Superior temporal gyrus (tissue), 1 donor: ENCODE measurements at regions not wholly inside any gene's neighbourhood (a gene's known extent, or its start where the extent isn't known, plus 50 kb on each side); places are given as distances from the start of the nearest gene placed in this dataset.
"Not testable (repeated sequence)": the region's sequence is repeated elsewhere in the genome, so short reads cannot be mapped to it uniquely, and the experiment has no call there.

Experiments
- DNase-seq: peaks from one replicate; pipeline ENCODE4 v3.0.0-alpha.2; 2016; ENCODE audit errors: extremely low spot score

DNA sequence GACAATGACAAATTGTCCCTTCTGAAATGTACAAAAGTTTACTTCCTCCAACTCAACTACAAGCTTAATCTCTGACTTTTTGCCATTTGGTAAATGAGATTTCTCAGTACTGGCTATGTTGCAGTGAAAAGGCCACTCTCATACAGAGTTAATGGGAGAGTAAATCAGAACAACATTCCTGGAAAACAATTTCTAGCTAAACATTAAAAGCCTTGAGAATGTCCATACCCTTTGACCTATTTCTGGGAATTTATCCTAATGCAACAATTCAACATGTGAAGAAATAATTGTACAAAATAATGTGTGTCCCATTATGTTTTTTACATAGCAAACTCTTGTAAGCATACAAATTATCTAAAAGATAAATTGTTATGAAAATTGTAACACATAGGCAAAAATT, 56.3 kb upstream of the SPEF2 start:
- no peak for DNase-seq

DNA sequence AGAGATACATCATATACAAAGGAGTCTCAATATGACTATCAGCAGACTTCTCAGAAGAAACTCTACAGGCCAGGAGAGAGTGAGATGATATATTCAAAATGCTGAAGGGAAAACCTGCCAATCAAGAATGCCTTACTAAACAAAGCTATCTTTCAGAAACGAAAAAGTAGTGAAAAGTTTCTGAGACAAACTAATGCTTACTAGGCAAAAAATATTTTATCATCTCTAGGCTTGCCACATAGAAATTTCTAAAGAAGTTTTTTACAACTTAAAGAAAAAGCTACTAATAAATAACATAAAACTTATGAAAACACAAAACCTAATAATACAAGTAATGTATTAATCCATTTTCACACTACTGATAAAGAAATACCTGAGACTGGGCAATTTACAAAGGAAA, 59.9 kb upstream of the SPEF2 start:
- no peak for DNase-seq

DNA sequence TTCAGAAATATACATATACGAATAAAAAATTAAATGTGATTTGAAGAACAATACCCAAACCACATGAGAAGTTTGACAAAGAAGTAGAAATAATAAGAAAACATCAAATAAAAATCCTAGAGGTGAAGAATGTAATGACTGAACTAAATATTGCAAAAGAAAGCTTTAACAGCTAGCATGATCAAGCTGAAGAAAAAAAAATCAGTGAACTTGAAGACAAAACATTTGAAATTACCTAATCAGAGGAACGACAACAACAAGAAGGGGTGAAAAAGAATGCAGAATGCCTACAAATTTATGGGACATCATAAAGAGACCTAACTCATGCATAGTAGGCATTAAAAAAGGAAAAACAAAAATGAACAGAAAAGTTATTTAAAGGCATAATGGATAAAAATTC, 60.5 kb upstream of the SPEF2 start:
- no peak for DNase-seq

DNA sequence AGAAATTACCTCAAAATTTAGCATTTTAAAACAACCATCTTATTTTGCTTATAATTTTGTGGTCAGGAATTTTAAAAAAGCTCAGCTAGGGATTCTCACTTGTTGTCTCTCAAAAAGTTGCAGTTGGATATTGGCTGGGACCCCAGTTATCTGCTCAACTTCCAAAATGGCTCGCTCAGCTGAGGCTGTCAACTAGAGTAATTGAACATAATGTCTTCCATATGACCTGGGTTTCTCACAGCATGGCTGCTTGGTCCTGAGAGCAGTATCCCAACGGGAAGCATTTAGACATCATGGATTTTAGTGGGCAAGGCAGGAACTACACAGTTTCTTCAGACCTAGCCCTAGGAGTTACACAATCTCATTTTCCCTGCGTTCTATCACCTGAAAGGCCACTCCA, 63.6 kb upstream of the SPEF2 start:
- no peak for DNase-seq

DNA sequence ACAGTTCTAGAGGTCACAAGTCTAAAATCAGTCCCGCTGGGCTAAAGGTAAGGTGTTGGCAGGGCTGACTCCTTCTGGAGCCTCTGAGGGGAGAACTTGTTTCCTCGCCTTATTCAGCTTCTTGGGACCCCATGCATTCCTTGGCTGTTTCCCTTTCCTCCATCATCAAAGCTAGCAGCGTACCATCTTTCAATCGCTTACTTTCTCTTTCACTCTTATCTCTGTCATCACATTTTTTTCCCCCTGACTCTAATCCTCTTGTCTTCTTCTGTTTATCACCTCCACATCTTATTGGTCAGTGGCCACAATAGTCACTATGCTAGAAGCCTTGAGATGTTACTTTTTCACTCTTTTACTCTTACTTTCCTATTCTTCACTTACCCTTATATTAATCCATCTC, 72.5 kb upstream of the SPEF2 start:
- DNase-seq = no peak

DNA sequence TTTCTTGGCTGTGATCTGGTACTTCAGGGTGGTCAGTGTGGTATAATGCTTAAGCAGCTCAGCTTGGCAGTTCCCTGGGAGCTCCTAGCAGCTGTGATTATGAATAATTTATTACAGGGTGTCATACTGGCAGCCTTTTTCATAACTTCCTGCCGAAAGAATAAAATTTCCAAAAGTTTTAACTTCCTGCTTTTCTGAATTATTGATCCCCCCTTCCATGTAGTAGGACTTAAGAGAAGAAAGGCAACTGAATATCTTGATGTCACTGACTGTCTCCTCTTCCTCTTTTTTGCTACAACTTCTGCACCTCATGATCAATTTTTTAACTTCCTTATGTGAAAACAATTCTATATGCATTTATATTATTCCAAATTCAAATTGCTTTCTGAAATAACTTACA, 74.3 kb upstream of the SPEF2 start:
- DNase-seq = no peak

DNA sequence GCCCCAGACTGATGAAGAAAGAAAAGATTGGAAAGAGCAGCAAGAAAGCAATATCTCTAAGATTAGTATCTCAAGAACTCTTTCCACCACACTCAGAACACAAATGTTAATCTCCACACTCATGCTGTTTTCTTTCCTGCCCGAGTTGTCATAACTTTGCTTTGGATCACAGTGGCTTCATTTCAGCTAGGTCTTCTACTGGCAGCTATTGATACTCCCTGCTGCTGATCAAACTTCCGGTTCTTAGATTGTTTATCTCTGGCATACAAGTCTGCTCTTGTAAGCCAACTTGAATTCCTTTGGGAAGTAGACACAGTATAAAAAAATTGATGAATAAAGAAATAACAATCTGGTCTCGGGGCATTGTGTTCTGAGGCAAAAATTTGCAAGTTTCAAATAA, 77.7 kb upstream of the SPEF2 start:
- no peak for DNase-seq

DNA sequence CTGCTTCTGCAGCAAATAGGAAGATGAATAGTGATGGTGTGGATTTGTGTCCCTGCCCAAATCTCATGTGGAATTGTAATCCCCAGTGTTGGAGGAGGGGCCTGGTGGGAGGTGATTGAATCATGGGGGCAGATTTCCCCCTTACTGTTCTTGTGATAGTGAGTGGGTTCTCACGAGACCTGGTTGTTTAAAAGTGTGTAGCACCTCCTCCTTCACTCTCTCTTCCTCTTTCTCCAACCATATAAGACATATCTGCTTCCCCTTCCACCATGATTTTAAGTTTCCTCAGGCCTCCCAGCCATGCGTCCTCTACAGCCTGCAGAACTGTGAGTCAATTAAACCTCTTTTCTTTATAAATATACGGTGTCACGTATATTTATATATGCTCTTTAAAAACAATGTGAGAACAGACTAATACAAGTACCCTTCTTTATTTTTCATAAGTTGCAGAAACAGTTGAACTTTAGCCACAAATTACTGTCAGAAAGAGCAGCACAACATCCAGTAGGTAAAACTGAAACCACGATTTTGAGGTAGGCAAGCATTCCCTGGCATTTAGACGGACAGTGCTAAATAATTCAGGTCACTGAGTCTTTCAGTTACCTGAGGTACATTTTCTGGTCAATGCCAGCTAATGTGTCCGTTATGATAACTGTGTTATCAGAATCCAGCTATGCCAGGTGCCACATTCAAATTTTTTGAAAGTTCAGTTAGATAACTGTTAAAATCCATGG, 79.3 kb upstream of the SPEF2 start:
- DNase-seq = no peak

DNA sequence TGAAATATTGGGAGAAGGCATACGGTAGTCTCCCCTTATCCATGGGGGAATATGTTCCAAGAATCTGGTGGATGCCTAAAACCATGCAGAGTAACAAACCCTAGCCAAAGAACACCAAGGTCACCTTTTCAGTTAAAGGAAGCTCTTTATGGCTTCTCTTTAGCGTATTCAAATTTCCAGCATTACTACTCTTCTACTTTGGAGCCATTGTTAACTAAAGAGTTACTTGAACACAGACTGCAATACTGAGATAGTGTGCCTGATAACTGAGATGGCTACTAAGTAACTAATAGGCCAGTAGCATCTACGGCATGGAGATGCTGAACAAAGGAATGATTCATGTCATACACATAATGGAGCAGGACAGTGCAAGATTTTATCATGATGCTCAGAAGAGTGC, 84.5 kb upstream of the SPEF2 start:
- DNase-seq = no peak

DNA sequence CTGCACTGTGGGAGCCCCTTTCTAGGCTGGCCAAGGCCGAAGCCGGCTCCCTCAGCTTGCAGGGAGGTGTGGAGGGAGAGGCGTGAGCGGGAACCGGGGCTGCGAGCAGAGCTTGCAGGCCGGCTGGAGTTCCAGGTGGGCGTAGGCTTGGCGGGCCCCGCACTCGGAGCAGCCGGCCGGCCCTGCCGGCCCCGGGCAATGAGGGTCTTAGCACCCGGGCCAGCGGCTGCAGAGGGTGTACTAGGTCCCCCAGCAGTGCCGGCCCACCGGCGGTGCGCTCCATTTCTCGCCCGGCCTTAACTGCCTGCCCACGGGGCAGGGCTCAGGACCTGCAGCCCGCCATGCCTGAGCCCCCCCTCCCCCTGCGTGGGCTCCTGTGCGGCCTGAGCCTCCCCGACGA, 86.1 kb upstream of the SPEF2 start:
- not testable (repeated sequence) for DNase-seq

DNA sequence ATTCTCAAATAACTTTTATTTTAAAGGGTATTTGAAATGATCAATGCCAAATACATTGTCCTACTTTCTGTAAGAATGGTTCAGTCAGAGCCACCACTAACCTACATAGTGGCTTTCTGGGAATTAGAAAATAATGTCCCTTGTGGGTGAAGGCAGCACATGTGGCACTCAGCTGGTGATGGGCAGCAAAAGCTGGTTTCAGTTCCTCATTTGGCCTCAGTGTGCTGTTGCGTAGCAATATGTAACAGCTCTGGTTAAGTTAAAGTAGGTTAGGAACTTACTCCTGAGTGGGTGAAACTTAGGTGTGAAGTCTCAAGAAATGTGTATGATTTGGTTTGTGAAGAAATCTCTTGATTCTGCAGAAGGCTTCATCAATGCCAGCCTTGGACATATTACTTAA, 99.6 kb upstream of the SPEF2 start:
- DNase-seq = no peak

DNA sequence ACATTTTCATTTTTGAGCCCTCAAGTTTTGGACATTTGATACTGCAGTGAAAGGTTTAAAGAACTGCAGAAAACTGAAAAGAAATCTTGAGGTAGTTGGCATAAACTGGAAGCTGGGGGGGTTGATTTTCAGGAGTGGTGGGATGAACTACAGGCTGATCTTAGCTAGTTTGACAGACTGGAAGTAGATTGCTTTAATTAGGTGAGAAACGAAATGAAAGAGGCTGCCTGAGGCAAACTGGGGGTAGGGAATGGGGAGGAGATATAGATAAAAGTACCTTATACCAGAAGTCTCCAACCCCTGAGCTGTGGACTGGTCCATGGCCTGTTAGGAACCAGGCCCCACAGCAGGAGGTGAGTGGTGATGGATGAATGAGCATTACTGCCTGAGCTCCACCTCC, 101.4 kb upstream of the SPEF2 start:
- DNase-seq = no peak

DNA sequence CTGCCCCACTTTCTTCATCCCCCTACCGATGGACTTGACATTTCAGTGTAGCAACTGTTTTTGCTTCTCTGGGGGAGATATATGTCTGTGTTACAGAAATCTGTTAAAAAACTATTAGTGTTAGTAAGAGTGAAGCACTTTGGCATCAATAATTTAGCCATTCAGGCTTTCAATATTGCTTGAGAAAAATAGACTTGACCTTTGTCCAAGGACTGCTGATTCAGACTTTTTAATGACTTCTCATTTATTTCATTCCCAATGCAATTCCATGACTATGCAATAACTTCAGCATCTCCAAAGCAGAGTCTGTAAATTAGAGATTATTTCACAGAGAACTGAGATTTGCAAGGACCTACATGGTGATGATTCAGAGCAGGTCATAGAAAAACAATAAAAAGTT, 104.1 kb upstream of the SPEF2 start:
- DNase-seq = no peak

DNA sequence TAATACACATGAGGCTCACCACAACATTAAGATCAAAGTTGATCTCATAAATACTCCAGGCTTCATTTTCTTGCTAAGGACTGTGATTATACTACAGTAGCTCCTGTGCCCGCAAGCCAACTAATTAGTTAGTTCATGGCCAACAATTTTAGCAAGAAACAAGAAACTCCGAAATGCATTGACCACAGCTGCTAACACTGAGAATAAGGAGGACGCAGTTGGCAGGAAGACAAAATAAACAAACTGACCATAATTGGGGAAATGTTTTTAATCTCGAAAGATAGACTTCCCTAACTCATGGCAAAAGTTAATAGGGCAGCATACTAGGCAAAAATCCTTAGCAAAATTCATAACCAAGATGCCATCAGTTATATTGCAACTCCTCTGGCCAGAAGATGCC, 115.5 kb upstream of the SPEF2 start:
- DNase-seq = no peak

DNA sequence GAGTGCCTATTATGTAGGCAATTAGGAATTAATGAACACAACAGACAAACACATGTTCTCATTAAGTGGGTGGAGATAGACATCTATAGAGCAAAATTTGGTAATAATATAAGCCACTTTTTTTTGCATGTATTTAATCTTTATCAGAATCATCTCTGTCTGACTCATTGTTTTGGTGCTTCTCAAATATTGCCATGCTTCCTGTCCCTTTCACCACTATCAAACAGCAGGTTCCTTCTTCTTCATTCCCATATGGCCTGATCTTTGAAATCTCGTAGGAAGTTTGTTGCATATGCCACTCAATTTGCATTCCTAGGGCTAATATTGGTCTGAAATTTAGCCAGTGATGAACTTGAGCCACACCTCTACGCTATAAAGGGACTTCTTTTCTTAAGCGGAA, 128.9 kb upstream of the SPEF2 start:
- DNase-seq = no peak

DNA sequence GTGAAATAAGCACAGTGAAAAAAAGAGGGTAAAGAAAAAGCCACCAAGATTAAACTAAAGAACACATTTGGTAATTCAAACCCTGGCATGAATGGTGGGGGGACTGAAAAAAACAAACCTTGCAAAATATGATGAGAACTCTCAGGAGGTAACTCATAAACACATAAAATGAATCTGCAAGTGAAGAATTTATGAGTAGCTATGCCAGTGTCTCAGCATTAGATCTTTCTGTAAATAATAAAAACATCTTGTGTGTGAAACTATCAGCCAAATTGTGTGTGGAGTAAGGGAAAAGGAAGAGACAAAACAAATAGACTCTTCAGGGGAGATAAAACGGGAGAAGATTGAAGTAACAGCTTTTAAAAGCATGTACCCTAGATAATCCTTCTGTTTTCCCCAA, 129.6 kb upstream of the SPEF2 start:
- DNase-seq = no peak

DNA sequence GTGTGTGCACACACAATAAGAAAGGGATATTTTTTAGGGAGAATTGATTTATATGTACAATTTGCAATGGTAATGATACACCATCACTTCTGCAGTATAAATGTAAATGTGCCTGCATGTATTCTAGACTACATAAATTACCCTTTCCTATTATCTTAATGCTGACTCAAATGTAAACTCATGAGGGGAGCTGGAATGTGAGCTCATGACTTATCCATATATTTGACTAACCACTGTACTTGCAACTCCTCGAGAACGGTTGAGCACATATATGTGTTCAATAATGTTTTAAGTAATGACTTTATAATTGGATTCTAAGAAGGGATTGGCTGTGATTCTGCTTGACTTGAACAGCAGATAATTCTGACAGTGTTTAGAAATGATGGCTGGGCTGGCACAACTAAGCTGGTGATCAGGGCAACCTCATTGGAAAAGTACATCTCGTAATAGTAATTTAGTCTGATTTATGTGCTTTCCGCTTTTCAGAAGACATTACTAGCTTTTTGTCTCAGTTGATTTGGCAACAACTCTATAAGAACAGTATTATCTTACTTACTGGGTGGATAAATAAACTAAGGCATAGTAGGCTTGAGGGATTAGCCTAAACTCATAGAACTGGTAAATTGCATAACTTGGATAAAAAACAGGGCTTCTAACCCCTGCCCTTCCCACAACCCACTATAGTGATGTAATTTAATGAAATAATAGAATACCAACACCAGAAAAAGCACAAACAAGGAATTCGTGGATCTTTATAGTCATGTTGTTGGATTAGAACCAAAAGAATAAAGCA, 130.2 kb upstream of the SPEF2 start:
- no peak for DNase-seq

DNA sequence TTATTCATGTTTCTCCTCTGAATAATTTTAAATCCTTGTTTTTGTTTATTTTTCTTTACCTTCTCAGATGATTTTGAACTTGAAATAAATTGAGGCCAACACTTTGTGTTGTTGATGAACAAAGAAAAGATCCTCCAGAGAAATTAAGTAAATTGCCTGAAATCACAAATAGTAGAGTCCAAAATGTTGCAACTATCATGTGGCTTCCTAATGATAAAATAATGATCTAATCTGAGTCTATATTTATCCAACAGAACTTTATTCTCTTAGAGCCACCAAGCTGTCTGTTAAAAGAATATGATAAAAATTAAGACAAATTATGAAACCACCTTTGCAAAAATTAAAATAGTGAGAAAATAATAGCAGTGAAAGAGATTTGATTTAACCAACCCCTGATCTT, 132.2 kb upstream of the SPEF2 start:
- no peak for DNase-seq

DNA sequence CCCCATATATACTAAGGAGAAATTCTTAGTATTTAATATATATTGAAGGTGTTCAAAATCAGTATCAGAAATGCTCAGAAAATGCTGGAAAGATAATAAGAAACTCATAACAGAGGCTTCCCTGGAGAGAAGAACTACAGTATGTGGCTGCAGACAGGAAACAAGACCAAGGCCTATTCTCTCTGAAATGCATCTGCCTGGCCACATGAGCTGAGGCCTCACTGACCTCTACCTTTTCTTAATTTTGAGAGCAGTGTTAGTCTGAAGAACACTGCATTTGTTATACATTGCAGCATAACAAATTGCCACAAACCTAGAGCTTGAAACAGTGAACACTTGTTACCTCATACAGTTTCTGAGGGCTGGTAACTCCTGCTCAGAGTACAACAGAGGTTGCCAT, 133.4 kb upstream of the SPEF2 start:
- no peak for DNase-seq

DNA sequence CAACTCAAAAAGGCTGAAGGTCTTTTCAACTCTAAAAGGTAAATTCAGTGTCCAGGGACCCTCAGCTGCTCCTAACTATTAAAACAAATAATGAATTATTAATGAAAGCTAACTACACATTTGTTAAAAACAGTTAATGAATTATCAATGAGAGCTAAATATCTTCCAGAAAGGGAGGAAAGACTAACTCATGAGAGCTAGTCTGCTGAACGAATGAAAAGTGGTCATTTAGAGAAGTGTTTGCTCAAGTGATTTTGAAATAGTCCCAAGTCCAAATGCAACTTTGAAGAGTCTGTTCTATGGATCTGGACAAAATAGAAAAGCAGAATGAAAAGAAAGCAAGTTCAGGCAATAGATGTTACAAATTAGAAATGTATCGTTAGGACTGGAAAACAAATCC, 133.9 kb upstream of the SPEF2 start:
- no peak for DNase-seq

DNA sequence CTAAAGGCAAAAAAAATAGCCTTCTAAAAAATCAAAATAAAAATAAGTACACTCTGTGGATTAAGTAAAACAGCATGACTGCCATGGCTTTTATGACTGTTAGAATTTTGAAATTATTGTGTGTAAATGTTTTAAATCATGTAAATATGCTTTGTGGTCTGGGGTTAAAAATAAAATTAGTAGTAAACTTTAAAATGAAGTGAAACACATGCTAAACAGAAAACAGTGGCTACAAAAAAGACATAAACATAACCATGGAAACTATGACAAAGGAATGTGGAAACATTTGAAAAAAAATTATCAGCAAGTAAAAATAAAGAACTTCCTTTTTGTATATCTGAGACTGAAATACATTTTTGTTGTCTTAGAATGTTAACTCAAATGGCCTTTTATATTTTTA, 134.5 kb upstream of the SPEF2 start:
- DNase-seq = no peak

DNA sequence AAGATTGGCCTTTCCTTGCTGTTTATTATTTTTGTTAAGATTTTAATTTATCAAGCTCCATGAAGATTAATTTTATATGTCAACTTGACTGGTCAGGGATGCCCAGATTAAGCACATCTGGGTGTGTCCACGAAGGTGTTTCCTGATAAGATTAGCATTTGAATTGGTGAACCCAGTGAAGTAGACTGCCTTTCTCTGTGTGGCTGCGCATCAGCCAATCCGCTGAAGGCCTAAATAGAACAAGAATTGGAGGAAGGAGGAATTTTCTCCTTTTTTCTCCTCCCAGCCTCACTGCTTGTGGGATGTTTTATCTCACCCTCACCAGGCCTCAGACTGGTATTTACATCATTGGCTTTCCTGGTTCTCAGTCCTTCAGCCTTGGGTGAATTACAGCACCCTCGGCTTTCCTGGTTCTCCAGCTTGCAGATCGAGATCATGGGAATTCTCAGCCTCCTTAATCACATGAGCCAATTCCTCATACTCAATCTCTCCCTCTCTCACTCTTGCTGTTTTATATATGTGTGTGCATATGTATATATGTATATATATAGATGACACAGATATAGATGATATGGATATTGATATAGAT, 135.4 kb upstream of the SPEF2 start:
- no peak for DNase-seq
